ENCODE measurements at regions not wholly inside any gene's neighbourhood (a gene's known extent, or its start where the extent isn't known, plus 50 kb on each side); places are given as distances from the start of the nearest gene placed in this dataset.

GRCh38 chr18:45557779-45558178 lies 57.5 kb upstream of the SLC14A2 start:
- no peak for DNase-seq (ENCODE audit: low read depth, low spot score)
- H3K27ac ChIP-seq, result no peak overlapping the region
- no peak overlapping the region for H3K9ac ChIP-seq (ENCODE audit: insufficient read length)
- no peaks in the 10 kb centered on the region for H3K9me3 ChIP-seq (ENCODE audit: low read depth, low read length)
- TF ChIP-seq FOXP2 (optimal IDR thresholded peaks at IDR 0.05; ENCODE audit: control extremely low read depth, extremely low read length, insufficient read depth) (no peak), POLR2AphosphoS5 (IDR thresholded peaks at IDR 0.05; ENCODE audit: borderline replicate concordance, low read depth, low read length) (no peak), EZH2 (IDR thresholded peaks at IDR 0.05) (no peak)
- H3K36me3 ChIP-seq (ENCODE audit: insufficient read depth, low read length), result no peaks in the 10 kb centered on the region
- no peak overlapping the region for H3K4me3 ChIP-seq

DNA sequence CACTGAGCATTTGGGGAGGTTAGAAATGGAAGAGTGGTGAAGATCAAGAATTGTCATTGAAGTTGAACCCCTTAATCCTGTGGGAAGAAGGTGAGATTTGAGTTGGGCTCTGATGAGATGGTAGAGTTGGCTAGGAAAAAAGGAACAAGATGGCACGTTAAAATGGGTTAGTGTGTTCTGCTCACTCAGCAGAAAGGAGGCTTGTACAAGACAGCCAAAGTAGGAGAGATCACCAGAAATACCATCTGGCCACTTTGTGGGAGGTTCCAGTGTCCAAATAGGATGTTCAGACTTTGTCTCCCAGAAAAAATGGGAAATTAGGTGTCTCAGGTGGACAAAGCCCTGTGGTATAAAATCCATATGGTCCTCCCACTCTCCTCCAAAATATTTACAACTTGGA lies 56.0 kb upstream of the SLC14A2 start:
- H3K9ac ChIP-seq (ENCODE audit: insufficient read length), result no peak overlapping the region
- no peak for TF ChIP-seq POLR2AphosphoS5 (IDR thresholded peaks at IDR 0.05; ENCODE audit: borderline replicate concordance, low read depth, low read length)
- no peak for TF ChIP-seq EZH2 (IDR thresholded peaks at IDR 0.05)
- TF ChIP-seq FOXP2 (optimal IDR thresholded peaks at IDR 0.05; ENCODE audit: control extremely low read depth, extremely low read length, insufficient read depth), result no peak
- H3K4me3 ChIP-seq, result no peak overlapping the region
- no peaks in the 10 kb centered on the region for H3K9me3 ChIP-seq (ENCODE audit: low read depth, low read length)
- no peaks in the 10 kb centered on the region for H3K36me3 ChIP-seq (ENCODE audit: insufficient read depth, low read length)
- DNase-seq (ENCODE audit: low read depth, low spot score), result no peak
- H3K27ac ChIP-seq, result no peak overlapping the region

GRCh38 chr18:45560870-45561269 lies 54.4 kb upstream of the SLC14A2 start:
- H3K4me3 ChIP-seq, result no peak overlapping the region
- TF ChIP-seq EZH2 (IDR thresholded peaks at IDR 0.05) (no peak), FOXP2 (optimal IDR thresholded peaks at IDR 0.05; ENCODE audit: control extremely low read depth, extremely low read length, insufficient read depth) (no peak), POLR2AphosphoS5 (IDR thresholded peaks at IDR 0.05; ENCODE audit: borderline replicate concordance, low read depth, low read length) (no peak)
- H3K36me3 ChIP-seq (ENCODE audit: insufficient read depth, low read length), result no peaks in the 10 kb centered on the region
- no peak overlapping the region for H3K27ac ChIP-seq
- no peaks in the 10 kb centered on the region for H3K9me3 ChIP-seq (ENCODE audit: low read depth, low read length)
- no peak for DNase-seq (ENCODE audit: low read depth, low spot score)
- no peak overlapping the region for H3K9ac ChIP-seq (ENCODE audit: insufficient read length)

DNA sequence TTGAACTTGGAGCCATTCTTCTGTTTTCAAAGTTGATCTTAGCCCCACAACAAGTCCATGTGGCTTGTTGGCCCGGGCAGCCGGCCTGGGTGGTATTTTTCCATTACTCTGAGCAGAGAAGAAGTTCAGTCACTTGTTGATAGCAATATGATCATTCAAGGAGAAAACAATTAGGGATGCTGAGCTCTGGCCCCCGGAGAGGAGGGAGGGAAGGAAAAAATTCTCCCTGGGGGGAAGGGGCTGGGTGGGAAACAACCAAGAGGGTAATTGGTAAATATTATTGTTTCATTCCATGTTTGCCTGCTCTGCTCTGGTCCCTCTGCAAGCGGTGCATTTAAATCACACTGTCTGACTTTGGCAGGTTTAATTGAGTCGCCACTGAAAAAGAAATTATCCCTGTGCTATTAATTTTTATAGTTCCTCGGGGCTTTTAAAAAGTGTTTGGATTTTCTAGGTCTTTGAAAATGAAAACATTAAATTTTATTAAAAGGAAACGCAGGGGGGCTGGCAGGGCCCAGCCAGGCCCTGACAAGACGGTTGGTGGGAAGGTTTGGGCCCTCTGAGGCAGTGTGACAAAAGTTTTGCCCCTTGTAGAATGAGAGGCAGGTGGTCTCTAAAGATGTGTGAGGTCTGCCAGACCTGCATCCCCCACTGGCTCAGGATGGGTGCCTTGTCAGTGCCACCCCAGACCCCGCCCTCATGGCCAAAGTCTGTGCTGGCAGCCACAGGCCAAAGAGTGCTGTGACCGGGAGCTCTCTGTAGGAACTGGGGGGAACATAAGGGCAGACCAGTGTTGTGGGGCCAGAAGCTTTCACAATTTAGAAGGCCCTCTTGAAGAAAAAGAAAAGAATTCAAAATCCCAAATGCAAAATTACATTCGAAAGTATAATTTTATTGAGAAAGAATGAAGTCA lies 52.5 kb upstream of the SLC14A2 start:
- no peak for DNase-seq (ENCODE audit: low read depth, low spot score)
- no peaks in the 10 kb centered on the region for H3K36me3 ChIP-seq (ENCODE audit: insufficient read depth, low read length)
- H3K27ac ChIP-seq, result no peak overlapping the region
- H3K9me3 ChIP-seq (ENCODE audit: low read depth, low read length), result no peaks in the 10 kb centered on the region
- no peak overlapping the region for H3K9ac ChIP-seq (ENCODE audit: insufficient read length)
- no peak overlapping the region for H3K4me3 ChIP-seq
- TF ChIP-seq FOXP2 (optimal IDR thresholded peaks at IDR 0.05; ENCODE audit: control extremely low read depth, extremely low read length, insufficient read depth), result no peak
- TF ChIP-seq EZH2 (IDR thresholded peaks at IDR 0.05), result no peak
- TF ChIP-seq POLR2AphosphoS5 (IDR thresholded peaks at IDR 0.05; ENCODE audit: borderline replicate concordance, low read depth, low read length), result no peak

DNA sequence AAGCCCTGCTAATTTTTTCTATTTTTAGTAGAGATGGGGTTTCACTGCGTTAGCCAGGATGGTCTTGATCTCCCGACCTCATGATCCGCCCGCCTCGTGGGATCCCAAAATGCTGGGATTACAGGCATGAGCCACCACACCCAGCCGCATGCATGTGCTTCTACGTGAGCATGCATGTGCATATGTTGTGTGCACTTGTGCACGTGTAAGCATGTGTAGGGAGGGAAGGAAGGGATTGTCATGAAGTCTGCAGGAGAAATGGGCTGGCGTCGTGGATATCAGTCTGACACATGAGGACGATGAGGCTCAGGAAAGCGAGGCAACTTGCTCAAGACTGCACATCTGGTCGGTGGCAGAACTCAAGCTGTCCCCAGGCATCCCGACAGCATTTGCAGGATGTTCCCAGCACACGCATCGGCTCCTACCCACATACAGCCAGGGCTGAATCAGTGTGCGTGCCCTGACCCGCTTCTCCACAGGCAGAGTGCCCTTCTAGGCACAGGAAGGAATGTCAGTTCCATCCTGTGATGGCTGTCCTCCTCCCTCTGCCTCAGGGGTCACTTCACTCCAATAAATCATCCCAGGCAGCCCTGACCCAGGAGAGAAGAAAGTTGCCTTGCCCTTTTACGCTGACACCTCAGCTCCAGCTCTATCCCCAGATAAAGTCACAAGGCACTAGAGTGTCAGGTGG lies 49.9 kb upstream of the SLC14A2 start:
- no peak for DNase-seq (ENCODE audit: low read depth, low spot score)
- Histone ChIP-seq H3K9me3 (ENCODE audit: low read depth, low read length) (no peaks in the 10 kb centered on the region), H3K4me3 (no peak overlapping the region), H3K9ac (ENCODE audit: insufficient read length) (no peak overlapping the region), H3K27ac (no peak overlapping the region), H3K36me3 (ENCODE audit: insufficient read depth, low read length) (no peaks in the 10 kb centered on the region)
- no peak for TF ChIP-seq EZH2 (IDR thresholded peaks at IDR 0.05)
